ENCODE measurements at regions not wholly inside any gene's neighbourhood (a gene's known extent, or its start where the extent isn't known, plus 50 kb on each side); places are given as distances from the start of the nearest gene placed in this dataset.

DNA sequence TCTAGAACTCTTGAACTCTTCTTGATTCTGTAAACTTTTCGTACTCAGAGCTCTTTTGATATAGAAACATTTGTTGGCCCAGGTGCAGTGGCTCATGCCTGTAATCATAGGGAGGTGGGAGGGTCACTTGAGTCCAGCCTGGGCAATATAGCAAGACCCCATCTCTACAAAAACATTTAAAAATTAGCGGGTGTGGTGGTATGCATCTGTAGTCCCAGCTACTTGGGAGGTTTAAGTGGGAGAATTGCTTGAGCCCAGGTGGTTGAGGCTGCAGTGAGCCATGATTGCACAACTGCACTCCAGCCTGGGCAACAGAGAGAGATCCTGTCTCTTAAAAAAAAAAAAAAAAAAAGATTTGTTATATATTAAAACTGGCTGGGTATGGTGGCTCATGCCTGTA, 121.6 kb downstream of the BAMBI start:
- no peaks in the 10 kb centered on the region for H3K36me3 ChIP-seq (ENCODE audit: insufficient read depth, low read length, poor library complexity, severe bottlenecking)
- BruUV-seq (replicated peaks): no TSS peak
- H3K27ac ChIP-seq (ENCODE audit: low read depth, low read length, poor library complexity, severe bottlenecking): no peak overlapping the region
- intact Hi-C loops (cut with micrococcal nuclease; ENCODE audit: unreplicated experiment): no loop called here
- no peak for TF ChIP-seq EZH2 (IDR thresholded peaks at IDR 0.05; ENCODE audit: borderline replicate concordance, low read depth, low read length, poor library complexity, severe bottlenecking)
- TF ChIP-seq, protein P1, sequence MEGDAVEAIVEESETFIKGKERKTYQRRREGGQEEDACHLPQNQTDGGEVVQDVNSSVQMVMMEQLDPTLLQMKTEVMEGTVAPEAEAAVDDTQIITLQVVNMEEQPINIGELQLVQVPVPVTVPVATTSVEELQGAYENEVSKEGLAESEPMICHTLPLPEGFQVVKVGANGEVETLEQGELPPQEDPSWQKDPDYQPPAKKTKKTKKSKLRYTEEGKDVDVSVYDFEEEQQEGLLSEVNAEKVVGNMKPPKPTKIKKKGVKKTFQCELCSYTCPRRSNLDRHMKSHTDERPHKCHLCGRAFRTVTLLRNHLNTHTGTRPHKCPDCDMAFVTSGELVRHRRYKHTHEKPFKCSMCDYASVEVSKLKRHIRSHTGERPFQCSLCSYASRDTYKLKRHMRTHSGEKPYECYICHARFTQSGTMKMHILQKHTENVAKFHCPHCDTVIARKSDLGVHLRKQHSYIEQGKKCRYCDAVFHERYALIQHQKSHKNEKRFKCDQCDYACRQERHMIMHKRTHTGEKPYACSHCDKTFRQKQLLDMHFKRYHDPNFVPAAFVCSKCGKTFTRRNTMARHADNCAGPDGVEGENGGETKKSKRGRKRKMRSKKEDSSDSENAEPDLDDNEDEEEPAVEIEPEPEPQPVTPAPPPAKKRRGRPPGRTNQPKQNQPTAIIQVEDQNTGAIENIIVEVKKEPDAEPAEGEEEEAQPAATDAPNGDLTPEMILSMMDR (conservative IDR thresholded peaks at IDR 0.05; ENCODE audit: low read depth, low read length): no peak
- ChIA-PET POLR2A (ENCODE audit: low non-redundant PET) (no interaction called here), CTCF (no interaction called here)
- H3K27me3 ChIP-seq (replicated peaks; ENCODE audit: insufficient read depth, low read depth, low read length, poor library complexity): no peaks in the 10 kb centered on the region
- no peak overlapping the region for H3K4me3 ChIP-seq (ENCODE audit: low read depth, low read length, poor library complexity, severe bottlenecking)
- DNase-seq (ENCODE audit: low spot score): no peak
- H3K4me1 ChIP-seq (ENCODE audit: insufficient read depth, low read length, poor library complexity, severe bottlenecking): peaks cover 7% of the 10 kb centered on the region
- no peaks in the 10 kb centered on the region for H3K9me3 ChIP-seq (ENCODE audit: low read depth, low read length, poor library complexity, severe bottlenecking)

DNA sequence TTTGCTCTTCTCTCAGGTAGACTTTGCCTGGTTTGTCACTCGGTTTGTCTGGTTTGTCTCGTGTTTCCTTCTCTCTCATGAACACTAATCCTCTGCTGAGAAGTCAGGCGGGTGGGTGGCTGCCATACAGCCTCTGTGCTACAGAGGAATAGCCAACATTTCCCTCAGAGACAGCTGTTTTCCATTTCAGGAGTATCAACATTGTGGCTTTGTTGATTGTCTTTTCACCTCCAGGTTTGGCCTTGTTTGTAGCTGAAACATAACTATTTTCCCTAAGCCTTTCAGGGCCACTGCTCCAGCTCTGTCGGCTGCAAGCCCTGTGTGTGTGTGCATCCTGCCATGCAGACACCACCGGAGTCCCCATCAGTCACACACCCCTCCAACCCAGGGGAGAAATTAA, 122.8 kb downstream of the BAMBI start:
- TF ChIP-seq, protein P1 (conservative IDR thresholded peaks at IDR 0.05; ENCODE audit: low read depth, low read length): no peak
- TF ChIP-seq EZH2 (IDR thresholded peaks at IDR 0.05; ENCODE audit: borderline replicate concordance, low read depth, low read length, poor library complexity, severe bottlenecking): no peak
- Histone ChIP-seq H3K4me1 (ENCODE audit: insufficient read depth, low read length, poor library complexity, severe bottlenecking) (peaks cover 7% of the 10 kb centered on the region), H3K9me3 (ENCODE audit: low read depth, low read length, poor library complexity, severe bottlenecking) (no peaks in the 10 kb centered on the region), H3K27me3 (replicated peaks; ENCODE audit: insufficient read depth, low read depth, low read length, poor library complexity) (no peaks in the 10 kb centered on the region), H3K27ac (ENCODE audit: low read depth, low read length, poor library complexity, severe bottlenecking) (no peak overlapping the region), H3K4me3 (ENCODE audit: low read depth, low read length, poor library complexity, severe bottlenecking) (no peak overlapping the region), H3K36me3 (ENCODE audit: insufficient read depth, low read length, poor library complexity, severe bottlenecking) (no peaks in the 10 kb centered on the region)
- no TSS peak for BruUV-seq (replicated peaks)
- intact Hi-C loops (cut with micrococcal nuclease; ENCODE audit: unreplicated experiment): no loop called here
- DNase-seq (ENCODE audit: low spot score): no peak
- POLR2A ChIA-PET (ENCODE audit: low non-redundant PET): no interaction called here
- CTCF ChIA-PET: no interaction called here

DNA sequence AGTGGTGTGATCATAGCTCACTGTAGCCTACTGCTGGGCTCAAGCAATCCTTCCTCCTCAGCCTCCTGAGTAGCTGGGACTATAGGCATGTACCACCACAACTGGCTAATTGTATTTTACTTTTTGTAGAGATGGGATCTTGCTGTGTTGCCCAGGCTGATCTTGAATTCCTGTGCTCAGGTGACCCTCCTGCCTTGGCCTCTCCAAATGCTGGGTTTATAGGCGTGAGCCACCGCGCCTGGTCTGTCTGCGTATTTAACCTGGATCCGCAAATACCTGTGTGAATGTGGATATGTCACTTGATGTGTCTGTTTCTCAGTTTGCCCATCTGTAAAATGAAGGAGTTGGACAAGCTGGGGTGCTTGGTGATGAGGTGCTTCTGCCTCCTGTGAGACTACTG, 123.9 kb downstream of the BAMBI start:
- no peak overlapping the region for H3K4me3 ChIP-seq (ENCODE audit: low read depth, low read length, poor library complexity, severe bottlenecking)
- ChIA-PET CTCF (no interaction called here), POLR2A (ENCODE audit: low non-redundant PET) (no interaction called here)
- intact Hi-C loops (cut with micrococcal nuclease; ENCODE audit: unreplicated experiment): no loop called here
- H3K36me3 ChIP-seq (ENCODE audit: insufficient read depth, low read length, poor library complexity, severe bottlenecking): no peaks in the 10 kb centered on the region
- no peaks in the 10 kb centered on the region for H3K9me3 ChIP-seq (ENCODE audit: low read depth, low read length, poor library complexity, severe bottlenecking)
- TF ChIP-seq, protein P1 (conservative IDR thresholded peaks at IDR 0.05; ENCODE audit: low read depth, low read length): no peak
- TF ChIP-seq EZH2 (IDR thresholded peaks at IDR 0.05; ENCODE audit: borderline replicate concordance, low read depth, low read length, poor library complexity, severe bottlenecking): no peak
- BruUV-seq (replicated peaks): no TSS peak
- H3K27ac ChIP-seq (ENCODE audit: low read depth, low read length, poor library complexity, severe bottlenecking): no peak overlapping the region
- no peak for DNase-seq (ENCODE audit: low spot score)
- H3K4me1 ChIP-seq (ENCODE audit: insufficient read depth, low read length, poor library complexity, severe bottlenecking): peaks cover 7% of the 10 kb centered on the region
- H3K27me3 ChIP-seq (replicated peaks; ENCODE audit: insufficient read depth, low read depth, low read length, poor library complexity): no peaks in the 10 kb centered on the region

Data from A673 (cell line).